Activated CD4-positive, alpha-beta T cell treated with anti-CD3 and anti-CD28 coated beads, Interleukin-2, amount 10 ng/mL, durations not matched to agents 24 days and 14 days (primary cell): ENCODE measurements at regions not wholly inside any gene's neighbourhood (a gene's known extent, or its start where the extent isn't known, plus 50 kb on each side); places are given as distances from the start of the nearest gene placed in this dataset.

Experiments
- DNase-seq: peaks from one replicate; pipeline ENCODE4 v3.0.0; 2022
- H3K27ac Mint-ChIP-seq: one replicate; pipeline ENCODE4 v1.8.0; 2022; ENCODE audit warnings: mild to moderate bottlenecking, mixed read lengths
- H3K27me3 Mint-ChIP-seq: one replicate; pipeline ENCODE4 v1.8.0; 2022; ENCODE audit warnings: mixed read lengths
- H3K36me3 Mint-ChIP-seq: one replicate; pipeline ENCODE4 v1.8.0; 2022; ENCODE audit warnings: low read depth, mild to moderate bottlenecking, mixed read lengths
- H3K4me1 Mint-ChIP-seq: one replicate; pipeline ENCODE4 v1.8.0; 2021; ENCODE audit warnings: mixed read lengths
- H3K4me3 Mint-ChIP-seq: one replicate; pipeline ENCODE4 v1.8.0; 2022; ENCODE audit warnings: mild to moderate bottlenecking, moderate library complexity, mixed read lengths
- H3K9me3 Mint-ChIP-seq: one replicate; pipeline ENCODE4 v1.8.0; 2021; ENCODE audit warnings: mixed read lengths
- intact Hi-C: fragments of 100-400 bp; cut with micrococcal nuclease; formaldehyde crosslinking; loops from one replicate; pipeline ENCODE4 v1.15.1; 2023

DNA sequence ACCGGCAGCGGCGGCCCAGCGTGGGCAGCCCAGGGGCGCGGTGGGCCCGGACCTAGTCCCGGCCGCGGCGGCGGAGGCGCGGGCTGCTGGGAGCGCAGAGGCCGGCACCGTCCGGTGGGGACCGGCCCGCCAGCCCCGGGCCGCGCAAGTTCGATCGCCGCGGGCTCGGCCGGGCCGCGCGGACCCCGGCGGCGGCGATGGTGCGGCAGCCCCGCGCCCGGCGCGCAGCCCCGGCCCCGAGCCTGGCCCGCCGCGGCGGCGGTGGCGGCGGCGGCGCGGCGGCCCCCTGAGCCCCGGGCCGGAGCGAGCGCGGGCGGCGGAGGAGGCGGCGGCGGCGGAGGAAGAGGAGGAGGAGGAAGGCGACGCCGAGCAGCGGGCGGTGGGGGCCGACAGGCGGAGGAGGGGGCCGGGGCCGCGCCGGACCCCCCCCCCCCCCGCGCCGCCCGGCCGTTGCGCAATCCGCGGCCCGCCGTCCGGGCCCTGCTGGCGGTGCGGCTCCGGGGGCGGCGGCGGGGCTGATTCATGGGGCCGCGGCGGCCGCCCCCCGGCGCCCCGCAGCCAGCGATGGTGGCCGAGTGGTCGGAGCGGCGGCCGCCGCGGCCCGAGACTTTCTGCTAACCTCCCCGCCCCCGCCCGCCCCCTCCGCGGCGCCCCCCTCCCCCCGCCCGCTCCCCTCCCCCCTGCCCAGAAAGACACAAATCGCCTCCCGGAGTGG is 1251.9 kb downstream of the BRD1 start:
- no peaks in the 10 kb centered on the region for H3K36me3 Mint-ChIP-seq
- H3K27me3 Mint-ChIP-seq = peaks cover 33% of the 10 kb centered on the region
- H3K27ac Mint-ChIP-seq = no peak overlapping the region
- no peak for DNase-seq
- no peaks in the 10 kb centered on the region for H3K4me1 Mint-ChIP-seq
- peaks cover 11% of the 10 kb centered on the region for H3K9me3 Mint-ChIP-seq
- intact Hi-C loops = no loop called here
- H3K4me3 Mint-ChIP-seq = no peak overlapping the region

DNA sequence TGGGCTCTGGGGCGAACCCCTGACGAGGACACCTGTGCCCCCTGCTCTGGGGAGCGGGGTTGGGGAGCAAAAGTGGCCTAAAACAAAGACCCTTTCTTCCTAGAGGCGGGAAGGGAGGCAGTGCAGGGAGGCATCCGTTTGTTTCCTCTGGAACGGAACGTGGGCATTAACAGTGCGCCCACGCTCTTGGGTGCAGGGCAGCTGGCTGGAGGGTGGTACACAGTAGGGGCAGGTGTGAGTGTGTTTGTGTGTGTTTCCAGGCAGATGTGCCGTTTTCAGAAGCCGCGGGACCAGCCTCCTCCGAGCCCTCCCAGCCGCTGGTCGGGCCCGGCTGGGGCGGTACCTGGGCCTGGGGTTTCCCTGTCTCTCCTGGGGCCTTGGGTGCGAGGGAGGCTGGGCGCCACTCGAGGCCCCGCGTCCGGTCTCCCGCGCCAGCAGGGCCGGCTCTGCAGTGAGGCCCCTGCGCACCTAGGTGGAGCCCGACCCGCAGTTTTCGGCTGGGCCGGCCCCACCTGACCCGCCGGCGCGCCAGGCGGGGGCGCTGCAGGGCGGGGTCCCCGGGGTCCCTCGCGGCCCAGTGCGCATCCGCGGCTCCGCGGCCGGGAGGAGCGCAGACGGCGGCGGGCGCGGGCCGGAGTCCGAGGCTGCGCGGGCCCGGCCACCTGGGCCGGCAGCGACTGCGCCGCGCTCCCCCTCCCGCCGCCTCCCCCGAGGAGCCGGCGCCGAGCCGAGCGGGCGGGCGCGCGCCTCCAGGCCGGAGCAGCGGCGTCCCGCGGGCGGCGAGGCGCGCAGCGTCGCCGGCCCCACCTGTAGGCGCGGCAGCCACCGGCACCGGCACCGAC is 1252.7 kb downstream of the BRD1 start:
- intact Hi-C loops = no loop called here
- peak; percentile 57 for DNase-seq
- Mint-ChIP-seq H3K9me3 (peaks cover 18% of the 10 kb centered on the region), H3K27me3 (peaks cover 33% of the 10 kb centered on the region), H3K4me1 (no peaks in the 10 kb centered on the region), H3K4me3 (no peak overlapping the region), H3K27ac (no peak overlapping the region), H3K36me3 (no peaks in the 10 kb centered on the region)

DNA sequence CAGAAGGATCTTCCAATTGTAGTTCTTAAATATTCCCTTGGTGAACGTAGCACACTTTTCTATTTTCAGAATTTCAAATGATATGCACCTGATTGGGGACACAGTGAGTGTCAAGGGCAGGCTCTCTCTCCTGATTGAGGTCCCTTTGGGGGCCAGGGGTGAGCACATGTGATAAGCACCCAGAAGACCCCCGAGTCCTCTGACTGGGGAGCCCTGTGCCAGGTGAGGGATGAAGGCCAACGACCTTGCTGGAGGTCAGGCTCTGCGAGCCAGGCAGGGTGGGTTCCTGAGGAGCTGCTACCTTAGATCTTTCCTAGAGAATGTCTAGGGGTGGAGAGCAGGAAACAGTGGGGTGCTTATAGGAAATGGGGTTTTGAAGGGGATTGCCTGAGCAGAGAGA is 1253.9 kb downstream of the BRD1 start:
- DNase-seq = no peak
- H3K4me1 Mint-ChIP-seq = no peaks in the 10 kb centered on the region
- no peak overlapping the region for H3K4me3 Mint-ChIP-seq
- H3K36me3 Mint-ChIP-seq = no peaks in the 10 kb centered on the region
- no peak overlapping the region for H3K27ac Mint-ChIP-seq
- H3K27me3 Mint-ChIP-seq = peaks cover 31% of the 10 kb centered on the region
- intact Hi-C loops = no loop called here
- H3K9me3 Mint-ChIP-seq = peaks cover 20% of the 10 kb centered on the region

DNA sequence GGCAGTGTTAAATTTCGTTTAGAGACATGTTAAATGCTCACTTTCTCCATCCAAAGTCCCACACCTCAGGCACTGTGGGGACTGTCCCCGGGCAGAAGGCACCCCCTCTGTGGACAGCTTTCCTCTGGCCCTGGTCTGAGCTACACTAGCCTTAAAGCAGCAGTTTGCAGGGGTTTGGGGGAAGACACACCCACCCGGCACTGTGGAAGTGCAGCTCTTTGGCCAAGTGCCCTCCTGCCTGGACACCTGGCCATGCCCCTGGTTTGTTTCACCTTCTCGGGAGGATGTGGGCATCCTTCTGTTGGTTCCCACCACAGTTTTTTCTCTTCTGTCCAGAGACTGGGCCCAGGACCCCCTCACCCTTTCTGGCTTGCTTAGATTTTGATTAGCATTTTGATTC is 1254.7 kb downstream of the BRD1 start:
- peaks cover 20% of the 10 kb centered on the region for H3K9me3 Mint-ChIP-seq
- H3K4me1 Mint-ChIP-seq = no peaks in the 10 kb centered on the region
- H3K27ac Mint-ChIP-seq = no peak overlapping the region
- H3K36me3 Mint-ChIP-seq = no peaks in the 10 kb centered on the region
- peaks cover 28% of the 10 kb centered on the region for H3K27me3 Mint-ChIP-seq
- intact Hi-C loops = no loop called here
- no peak for DNase-seq
- no peak overlapping the region for H3K4me3 Mint-ChIP-seq

DNA sequence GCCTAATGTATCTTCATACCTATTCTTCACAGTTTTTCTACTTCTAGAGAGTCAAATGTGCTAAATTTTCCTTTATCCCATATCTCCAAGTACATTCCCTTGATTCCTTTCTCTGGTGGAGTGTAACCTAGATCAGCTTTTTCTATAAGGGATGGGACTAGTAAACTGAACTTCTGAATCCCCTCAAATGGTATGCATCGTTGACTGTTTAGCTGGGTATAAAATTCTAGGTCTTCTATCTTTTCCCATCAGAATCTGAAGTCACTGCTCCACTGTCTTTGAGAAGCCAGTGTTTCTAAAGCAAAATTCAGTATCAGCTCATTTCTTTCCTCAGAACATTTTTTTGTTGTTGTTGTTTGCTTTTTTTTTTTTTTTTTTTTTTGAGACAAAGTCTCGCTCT is 1256.8 kb downstream of the BRD1 start:
- Mint-ChIP-seq H3K27me3 (peaks cover 27% of the 10 kb centered on the region), H3K4me1 (peaks cover 3% of the 10 kb centered on the region), H3K9me3 (peaks cover 20% of the 10 kb centered on the region), H3K4me3 (no peak overlapping the region), H3K27ac (no peak overlapping the region), H3K36me3 (no peaks in the 10 kb centered on the region)
- intact Hi-C loops = no loop called here
- DNase-seq = no peak

DNA sequence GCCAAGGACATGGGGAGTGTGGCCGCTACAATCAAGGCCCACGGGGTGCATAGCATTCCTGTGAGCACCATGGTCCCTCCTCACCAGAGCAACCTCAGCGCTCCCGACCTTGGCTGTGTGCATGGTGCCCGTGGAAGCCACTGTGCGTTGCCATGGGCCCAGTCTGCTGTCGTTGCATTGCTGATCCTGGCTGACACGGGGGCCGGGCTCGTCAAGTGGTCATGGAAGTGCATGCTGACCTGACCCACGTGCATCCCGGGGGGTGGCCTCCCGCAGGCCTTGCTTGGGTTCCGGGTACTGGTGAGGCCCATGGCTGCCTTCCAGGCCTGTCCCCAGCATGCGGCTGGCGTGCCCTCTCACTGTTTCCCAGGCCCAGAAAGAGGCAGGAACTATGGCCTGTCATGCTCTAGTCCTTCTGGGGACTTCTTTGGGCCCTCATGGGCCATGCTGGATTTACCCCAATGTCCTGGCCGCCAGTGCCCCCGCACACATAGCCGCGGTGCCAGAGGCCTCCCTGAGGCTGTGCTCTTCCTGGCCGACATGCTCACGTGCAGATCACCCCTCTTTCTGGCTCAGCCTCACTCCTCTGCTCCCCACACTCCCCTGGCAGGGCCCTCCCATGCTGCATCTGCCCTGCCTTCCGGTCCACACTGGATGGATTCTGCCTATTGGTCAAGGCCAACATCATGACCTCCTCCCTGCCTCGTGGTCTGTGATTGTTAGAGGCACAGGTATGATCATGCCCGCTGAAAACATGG is 1258.0 kb downstream of the BRD1 start:
- no peak overlapping the region for H3K4me3 Mint-ChIP-seq
- peaks cover 20% of the 10 kb centered on the region for H3K9me3 Mint-ChIP-seq
- no peak for DNase-seq
- no peaks in the 10 kb centered on the region for H3K36me3 Mint-ChIP-seq
- intact Hi-C loops = no loop called here
- H3K27me3 Mint-ChIP-seq = peaks cover 25% of the 10 kb centered on the region
- H3K27ac Mint-ChIP-seq = no peak overlapping the region
- H3K4me1 Mint-ChIP-seq = peaks cover 3% of the 10 kb centered on the region

DNA sequence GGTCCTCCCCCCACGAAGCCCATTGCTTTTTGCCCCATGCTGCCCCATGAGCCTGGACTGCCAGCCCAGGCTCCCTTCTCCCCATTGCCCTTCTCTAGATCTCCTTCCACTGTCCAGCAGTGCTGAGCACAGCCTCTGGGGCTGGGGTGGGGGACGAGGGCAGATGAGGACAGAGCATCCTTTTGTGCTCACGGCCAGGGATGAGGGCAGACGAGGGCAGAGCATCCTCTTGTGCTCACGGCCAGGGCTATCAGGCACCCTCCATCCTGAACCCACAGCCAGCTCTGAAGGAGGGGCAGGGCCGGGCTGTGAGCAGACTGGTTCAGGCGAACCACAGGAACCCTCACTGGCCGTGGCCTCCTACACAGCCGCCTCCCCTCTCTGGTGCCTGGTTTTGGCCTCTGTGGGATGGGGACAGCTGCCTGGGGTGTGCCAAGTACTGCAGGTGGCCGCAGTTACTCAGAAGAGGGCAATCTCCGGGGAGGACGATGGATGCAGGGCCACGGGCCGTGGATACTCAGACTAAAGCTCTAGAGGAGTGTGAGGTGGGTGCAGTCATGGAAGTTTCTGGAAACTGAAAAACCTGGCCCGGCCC is 1258.8 kb downstream of the BRD1 start:
- Mint-ChIP-seq H3K36me3 (no peaks in the 10 kb centered on the region), H3K4me3 (no peak overlapping the region), H3K4me1 (peaks cover 3% of the 10 kb centered on the region), H3K9me3 (peaks cover 20% of the 10 kb centered on the region), H3K27ac (no peak overlapping the region), H3K27me3 (peaks cover 17% of the 10 kb centered on the region)
- DNase-seq = no peak
- intact Hi-C loops = no loop called here

DNA sequence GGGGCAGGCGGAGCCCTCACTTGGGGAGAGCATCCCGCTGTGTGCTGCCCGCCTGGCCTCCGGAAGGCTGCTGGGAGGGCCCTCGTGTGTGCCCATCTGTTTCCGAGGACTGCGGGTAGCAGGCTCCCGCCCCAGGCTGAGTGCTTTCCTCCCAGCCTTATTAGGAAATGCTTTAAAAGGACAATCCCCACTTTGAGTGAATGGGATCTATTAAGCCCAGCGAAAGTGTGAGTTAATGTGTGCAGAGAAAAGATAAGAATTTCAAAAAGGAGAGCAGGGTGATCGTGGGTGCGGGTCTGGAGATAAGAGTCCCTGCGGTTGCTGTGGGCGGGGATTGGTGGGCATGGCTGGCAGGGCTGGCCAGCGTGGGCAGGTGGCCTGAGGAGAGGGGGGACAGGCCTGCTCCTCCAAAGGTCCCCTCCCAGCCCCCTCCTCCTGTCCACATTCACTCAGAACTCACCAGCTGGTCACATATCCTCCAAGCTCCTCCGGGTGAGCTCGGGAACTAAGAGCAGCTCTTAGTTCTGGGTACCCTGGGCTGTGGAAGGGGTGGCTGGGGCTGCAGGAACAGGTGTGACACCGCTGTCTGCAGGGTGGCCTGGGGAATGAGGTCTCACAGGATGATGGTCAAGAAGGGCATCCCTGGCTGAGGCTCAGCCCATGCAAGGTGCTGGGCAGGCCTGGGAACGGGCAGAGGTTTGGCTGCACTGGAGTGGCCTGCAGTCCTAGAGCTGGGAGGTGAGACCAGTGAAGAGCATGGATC is 1260.3 kb downstream of the BRD1 start:
- peaks cover 18% of the 10 kb centered on the region for H3K9me3 Mint-ChIP-seq
- peaks cover 12% of the 10 kb centered on the region for H3K27me3 Mint-ChIP-seq
- no peak for DNase-seq
- H3K4me1 Mint-ChIP-seq = peaks cover 3% of the 10 kb centered on the region
- peak overlapping the region; percentile 52 for H3K4me3 Mint-ChIP-seq
- no peak overlapping the region for H3K27ac Mint-ChIP-seq
- intact Hi-C loops = no loop called here
- no peaks in the 10 kb centered on the region for H3K36me3 Mint-ChIP-seq

DNA sequence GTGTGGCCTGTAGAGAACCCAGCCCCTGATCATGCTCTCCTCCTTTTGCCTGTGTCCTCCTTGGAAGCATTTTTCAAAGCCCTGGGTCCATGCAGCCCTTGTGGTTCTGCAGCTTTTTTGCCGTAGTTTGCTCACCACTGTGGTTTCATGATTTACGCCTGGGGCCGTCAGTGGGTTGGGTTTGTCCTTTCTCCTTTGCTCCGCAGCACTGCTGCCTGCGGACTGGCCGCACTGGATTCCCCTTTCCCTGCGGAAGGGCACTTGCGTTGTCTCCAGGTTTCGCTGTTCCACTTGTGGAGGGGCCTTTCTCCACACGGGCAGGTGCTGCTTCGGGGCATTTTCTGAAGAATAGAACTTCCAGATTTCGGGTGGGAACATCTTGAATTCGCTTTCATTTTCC is 1260.9 kb downstream of the BRD1 start:
- DNase-seq = no peak
- H3K27me3 Mint-ChIP-seq = peaks cover 11% of the 10 kb centered on the region
- peaks cover 12% of the 10 kb centered on the region for H3K9me3 Mint-ChIP-seq
- no peaks in the 10 kb centered on the region for H3K36me3 Mint-ChIP-seq
- no peak overlapping the region for H3K27ac Mint-ChIP-seq
- peak overlapping the region; percentile 52 for H3K4me3 Mint-ChIP-seq
- H3K4me1 Mint-ChIP-seq = peaks cover 3% of the 10 kb centered on the region
- intact Hi-C loops = no loop called here

DNA sequence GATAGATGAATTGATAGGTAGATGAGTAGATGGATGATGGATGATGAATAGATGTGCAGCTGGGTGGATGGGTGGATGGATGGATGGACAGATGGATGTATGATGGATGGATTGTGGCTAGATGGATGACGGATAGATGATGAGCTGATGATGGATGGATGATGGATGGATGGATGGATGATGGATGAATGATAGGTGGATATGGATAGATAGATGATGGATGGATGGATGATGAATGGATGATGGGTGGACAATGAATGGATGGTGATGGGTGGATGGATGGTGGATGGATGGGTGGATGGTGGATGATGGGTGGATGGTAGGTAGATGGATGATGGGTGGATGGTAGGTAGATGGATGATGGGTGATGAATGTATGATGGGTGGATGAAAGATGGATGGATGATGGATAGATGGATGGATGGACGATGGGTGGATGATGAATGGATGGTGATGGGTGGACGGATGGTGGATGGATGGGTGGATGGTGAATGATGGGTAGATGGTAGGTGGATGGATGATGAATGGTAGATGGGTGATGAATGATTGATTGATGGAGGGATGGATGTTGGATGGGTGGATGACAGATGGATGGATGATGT is 1261.7 kb downstream of the BRD1 start:
- Mint-ChIP-seq H3K4me1 (peaks cover 3% of the 10 kb centered on the region), H3K4me3 (no peak overlapping the region), H3K27ac (no peak overlapping the region), H3K27me3 (peaks cover 11% of the 10 kb centered on the region), H3K36me3 (no peaks in the 10 kb centered on the region), H3K9me3 (peaks cover 9% of the 10 kb centered on the region)
- intact Hi-C loops = no loop called here
- no peak for DNase-seq

DNA sequence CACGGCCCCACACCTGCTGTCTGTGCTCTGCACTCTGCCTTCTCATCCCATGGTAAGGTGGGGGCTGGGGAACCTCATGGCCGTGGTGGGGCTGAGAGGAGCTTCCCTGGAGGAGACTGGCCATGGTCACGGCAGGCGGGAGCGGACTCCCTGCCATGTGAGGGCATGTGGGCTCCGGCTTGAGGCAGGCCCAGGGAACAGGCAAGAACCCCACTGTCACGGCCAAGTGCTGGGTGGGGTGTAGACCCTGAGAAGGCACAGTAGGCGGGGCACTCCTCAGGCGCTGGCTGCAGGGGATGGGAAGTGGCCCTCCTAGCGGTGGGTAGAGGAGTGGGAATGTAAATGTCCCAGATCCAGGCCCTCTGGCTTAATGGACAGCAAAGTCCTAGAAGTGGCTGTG is 1262.7 kb downstream of the BRD1 start:
- Mint-ChIP-seq H3K4me3 (no peak overlapping the region), H3K36me3 (no peaks in the 10 kb centered on the region), H3K27ac (no peak overlapping the region), H3K9me3 (peaks cover 2% of the 10 kb centered on the region), H3K27me3 (peaks cover 11% of the 10 kb centered on the region), H3K4me1 (peaks cover 3% of the 10 kb centered on the region)
- no peak for DNase-seq
- intact Hi-C loops = no loop called here

DNA sequence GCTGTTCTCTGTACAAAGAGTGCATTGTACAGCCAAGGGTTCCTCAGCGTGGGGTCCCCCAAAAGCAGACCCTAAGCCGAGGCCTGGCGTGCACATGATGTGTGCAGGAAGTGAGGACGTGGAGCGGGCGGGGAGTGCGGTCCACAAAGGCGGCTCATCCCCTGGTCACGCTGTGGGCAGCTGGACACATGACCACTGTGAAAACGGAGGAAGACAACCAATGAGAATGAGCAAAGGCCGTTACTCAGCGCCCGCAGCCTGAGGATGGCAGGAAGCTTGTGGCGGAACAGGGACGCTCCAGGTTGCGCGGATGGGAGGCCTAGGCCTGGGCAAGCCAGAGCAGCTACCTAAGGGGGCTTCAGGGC is 1263.7 kb downstream of the BRD1 start:
- Mint-ChIP-seq H3K4me1 (peaks cover 3% of the 10 kb centered on the region), H3K27ac (no peak overlapping the region), H3K27me3 (peaks cover 11% of the 10 kb centered on the region), H3K4me3 (no peak overlapping the region), H3K9me3 (no peaks in the 10 kb centered on the region), H3K36me3 (no peaks in the 10 kb centered on the region)
- no peak for DNase-seq
- intact Hi-C loops = no loop called here
